Testis (tissue), 2 donors: ENCODE measurements at regions not wholly inside any gene's neighbourhood (a gene's known extent, or its start where the extent isn't known, plus 50 kb on each side); places are given as distances from the start of the nearest gene placed in this dataset.

Experiments
- POLR2A ChIP-seq: fragments of 450-650 bp; IDR thresholded peaks from one replicate; pipeline ENCODE4 v1.6.1; 2017; ENCODE audit warnings: antibody characterized with exemption, mild to moderate bottlenecking, moderate library complexity
- TF ChIP-seq, protein P1 (sequence below), 3 experiments: fragments of 450-650 bp in 2 of 3; fragments of 200-600 bp in 1 of 3; sonication (generic) in 1 of 3; IDR thresholded peaks; one replicate each; pipeline ENCODE4 v1.5.1; 2016 to 2019; ENCODE audit warnings: antibody characterized with exemption in 3 of 3, mild to moderate bottlenecking in 2 of 3, moderate library complexity in 1 of 3

- TF ChIP-seq, protein P1, sequence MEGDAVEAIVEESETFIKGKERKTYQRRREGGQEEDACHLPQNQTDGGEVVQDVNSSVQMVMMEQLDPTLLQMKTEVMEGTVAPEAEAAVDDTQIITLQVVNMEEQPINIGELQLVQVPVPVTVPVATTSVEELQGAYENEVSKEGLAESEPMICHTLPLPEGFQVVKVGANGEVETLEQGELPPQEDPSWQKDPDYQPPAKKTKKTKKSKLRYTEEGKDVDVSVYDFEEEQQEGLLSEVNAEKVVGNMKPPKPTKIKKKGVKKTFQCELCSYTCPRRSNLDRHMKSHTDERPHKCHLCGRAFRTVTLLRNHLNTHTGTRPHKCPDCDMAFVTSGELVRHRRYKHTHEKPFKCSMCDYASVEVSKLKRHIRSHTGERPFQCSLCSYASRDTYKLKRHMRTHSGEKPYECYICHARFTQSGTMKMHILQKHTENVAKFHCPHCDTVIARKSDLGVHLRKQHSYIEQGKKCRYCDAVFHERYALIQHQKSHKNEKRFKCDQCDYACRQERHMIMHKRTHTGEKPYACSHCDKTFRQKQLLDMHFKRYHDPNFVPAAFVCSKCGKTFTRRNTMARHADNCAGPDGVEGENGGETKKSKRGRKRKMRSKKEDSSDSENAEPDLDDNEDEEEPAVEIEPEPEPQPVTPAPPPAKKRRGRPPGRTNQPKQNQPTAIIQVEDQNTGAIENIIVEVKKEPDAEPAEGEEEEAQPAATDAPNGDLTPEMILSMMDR (IDR thresholded peaks at IDR 0.05), result no peak
- TF ChIP-seq POLR2A, result no peak
Measured at GRCh38 chr3:66823532-66823931, 174.6 kb upstream of the KBTBD8 start.
